ENCODE measurements at regions not wholly inside any gene's neighbourhood (a gene's known extent, or its start where the extent isn't known, plus 50 kb on each side); places are given as distances from the start of the nearest gene placed in this dataset.

GRCh38 chr15:91609966-91610365 lies 243.5 kb upstream of the SLCO3A1 start:
- H3K79me2 ChIP-seq (ENCODE audit: insufficient read depth, low read length), result no peaks in the 10 kb centered on the region
- no peak overlapping the region for H3K27ac ChIP-seq (ENCODE audit: low read depth, low read length)
- no peak overlapping the region for H3K9ac ChIP-seq (ENCODE audit: low read length)
- no peaks in the 10 kb centered on the region for H3F3A ChIP-seq (ENCODE audit: insufficient read depth)
- H3K4me2 ChIP-seq (ENCODE audit: low read depth, low read length, poor library complexity, severe bottlenecking), result no peak overlapping the region
- H3K27me3 ChIP-seq (ENCODE audit: low read length), result no peaks in the 10 kb centered on the region
- H3K9me3 ChIP-seq (ENCODE audit: insufficient read depth, low read length), result no peaks in the 10 kb centered on the region
- TF ChIP-seq CTCF (IDR thresholded peaks at IDR 0.05; ENCODE audit: insufficient read depth, low read length, poor library complexity, severe bottlenecking) (no peak), EZH2phosphoT487 (conservative IDR thresholded peaks at IDR 0.05; ENCODE audit: low read length) (no peak)
- H3K4me3 ChIP-seq (ENCODE audit: insufficient read depth, low read length, poor library complexity, severe bottlenecking), result no peak overlapping the region
- no peak overlapping the region for H2AFZ ChIP-seq (ENCODE audit: low read depth, low read length, severe bottlenecking)
- no peaks in the 10 kb centered on the region for H3K36me3 ChIP-seq (ENCODE audit: low read length)
- no peaks in the 10 kb centered on the region for H4K20me1 ChIP-seq (ENCODE audit: low read depth, low read length)
- H3K9me2 ChIP-seq (replicated peaks; ENCODE audit: insufficient read depth, low read length), result no peaks in the 10 kb centered on the region

GRCh38 chr15:91611561-91612323 lies 241.8 kb upstream of the SLCO3A1 start:
- no peaks in the 10 kb centered on the region for H4K20me1 ChIP-seq (ENCODE audit: low read depth, low read length)
- no peaks in the 10 kb centered on the region for H3K9me2 ChIP-seq (replicated peaks; ENCODE audit: insufficient read depth, low read length)
- H3K9me3 ChIP-seq (ENCODE audit: insufficient read depth, low read length), result no peaks in the 10 kb centered on the region
- no peak for TF ChIP-seq CTCF (IDR thresholded peaks at IDR 0.05; ENCODE audit: insufficient read depth, low read length, poor library complexity, severe bottlenecking)
- no peak for TF ChIP-seq EZH2phosphoT487 (conservative IDR thresholded peaks at IDR 0.05; ENCODE audit: low read length)
- no peak overlapping the region for H3K4me2 ChIP-seq (ENCODE audit: low read depth, low read length, poor library complexity, severe bottlenecking)
- H3F3A ChIP-seq (ENCODE audit: insufficient read depth), result no peaks in the 10 kb centered on the region
- no peaks in the 10 kb centered on the region for H3K36me3 ChIP-seq (ENCODE audit: low read length)
- no peak overlapping the region for H3K9ac ChIP-seq (ENCODE audit: low read length)
- H3K27ac ChIP-seq (ENCODE audit: low read depth, low read length), result no peak overlapping the region
- H3K27me3 ChIP-seq (ENCODE audit: low read length), result no peaks in the 10 kb centered on the region
- no peak overlapping the region for H2AFZ ChIP-seq (ENCODE audit: low read depth, low read length, severe bottlenecking)
- no peaks in the 10 kb centered on the region for H3K79me2 ChIP-seq (ENCODE audit: insufficient read depth, low read length)
- no peak overlapping the region for H3K4me3 ChIP-seq (ENCODE audit: insufficient read depth, low read length, poor library complexity, severe bottlenecking)

GRCh38 chr15:91620229-91620628 lies 233.3 kb upstream of the SLCO3A1 start:
- no peak overlapping the region for H3K4me3 ChIP-seq (ENCODE audit: insufficient read depth, low read length, poor library complexity, severe bottlenecking)
- no peaks in the 10 kb centered on the region for H3K36me3 ChIP-seq (ENCODE audit: low read length)
- no peaks in the 10 kb centered on the region for H3K9me2 ChIP-seq (replicated peaks; ENCODE audit: insufficient read depth, low read length)
- H3K9me3 ChIP-seq (ENCODE audit: insufficient read depth, low read length), result no peaks in the 10 kb centered on the region
- H3K27me3 ChIP-seq (ENCODE audit: low read length), result no peaks in the 10 kb centered on the region
- H2AFZ ChIP-seq (ENCODE audit: low read depth, low read length, severe bottlenecking), result no peak overlapping the region
- no peak for TF ChIP-seq EZH2phosphoT487 (conservative IDR thresholded peaks at IDR 0.05; ENCODE audit: low read length)
- no peak for TF ChIP-seq CTCF (IDR thresholded peaks at IDR 0.05; ENCODE audit: insufficient read depth, low read length, poor library complexity, severe bottlenecking)
- H4K20me1 ChIP-seq (ENCODE audit: low read depth, low read length), result no peaks in the 10 kb centered on the region
- no peak overlapping the region for H3K27ac ChIP-seq (ENCODE audit: low read depth, low read length)
- H3F3A ChIP-seq (ENCODE audit: insufficient read depth), result no peaks in the 10 kb centered on the region
- H3K79me2 ChIP-seq (ENCODE audit: insufficient read depth, low read length), result no peaks in the 10 kb centered on the region
- no peak overlapping the region for H3K4me2 ChIP-seq (ENCODE audit: low read depth, low read length, poor library complexity, severe bottlenecking)
- H3K9ac ChIP-seq (ENCODE audit: low read length), result no peak overlapping the region

Data from SU-DHL-6 (cell line).